OCI-LY3 (cell line): ENCODE measurements at regions not wholly inside any gene's neighbourhood (a gene's known extent, or its start where the extent isn't known, plus 50 kb on each side); places are given as distances from the start of the nearest gene placed in this dataset.

ENCODE experiments used
- EZH2phosphoT487 ChIP-seq: fragments of 200-600 bp; shearing (Covaris generic); IDR thresholded peaks from 2 replicates; pipeline ENCODE4 v1.6.1; 2018; ENCODE audit warnings: antibody characterized with exemption, mixed run types, low read depth
- TF ChIP-seq, protein P1 (sequence below): fragments of 200-600, 300-600 bp; sonication (generic); IDR thresholded peaks from 2 replicates; pipeline ENCODE4 v1.5.1; 2014; ENCODE audit warnings: antibody characterized with exemption, low read length, low read depth

DNA sequence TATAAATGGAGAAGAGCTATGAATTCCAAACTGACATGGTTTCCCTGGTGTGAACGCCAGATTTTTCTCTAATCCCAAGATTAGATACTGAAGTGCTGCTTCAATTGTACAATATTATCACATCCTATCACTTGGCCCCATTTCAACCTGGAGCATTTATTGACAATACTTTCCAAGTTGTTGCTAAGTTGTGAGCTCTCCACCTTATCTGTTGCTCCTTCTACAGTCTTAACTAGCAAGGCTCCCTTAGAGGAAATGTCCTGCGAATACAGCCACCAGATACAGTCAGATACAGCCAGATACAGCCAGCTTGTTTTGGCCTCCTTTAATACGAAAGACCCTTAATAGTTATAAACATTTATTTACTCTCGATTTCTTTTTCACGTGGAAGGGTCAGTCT, 466.3 kb upstream of the FAM241A start:
- TF ChIP-seq, protein P1, sequence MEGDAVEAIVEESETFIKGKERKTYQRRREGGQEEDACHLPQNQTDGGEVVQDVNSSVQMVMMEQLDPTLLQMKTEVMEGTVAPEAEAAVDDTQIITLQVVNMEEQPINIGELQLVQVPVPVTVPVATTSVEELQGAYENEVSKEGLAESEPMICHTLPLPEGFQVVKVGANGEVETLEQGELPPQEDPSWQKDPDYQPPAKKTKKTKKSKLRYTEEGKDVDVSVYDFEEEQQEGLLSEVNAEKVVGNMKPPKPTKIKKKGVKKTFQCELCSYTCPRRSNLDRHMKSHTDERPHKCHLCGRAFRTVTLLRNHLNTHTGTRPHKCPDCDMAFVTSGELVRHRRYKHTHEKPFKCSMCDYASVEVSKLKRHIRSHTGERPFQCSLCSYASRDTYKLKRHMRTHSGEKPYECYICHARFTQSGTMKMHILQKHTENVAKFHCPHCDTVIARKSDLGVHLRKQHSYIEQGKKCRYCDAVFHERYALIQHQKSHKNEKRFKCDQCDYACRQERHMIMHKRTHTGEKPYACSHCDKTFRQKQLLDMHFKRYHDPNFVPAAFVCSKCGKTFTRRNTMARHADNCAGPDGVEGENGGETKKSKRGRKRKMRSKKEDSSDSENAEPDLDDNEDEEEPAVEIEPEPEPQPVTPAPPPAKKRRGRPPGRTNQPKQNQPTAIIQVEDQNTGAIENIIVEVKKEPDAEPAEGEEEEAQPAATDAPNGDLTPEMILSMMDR, result no peak
- no peak for TF ChIP-seq EZH2phosphoT487
